ENCODE measurements at regions not wholly inside any gene's neighbourhood (a gene's known extent, or its start where the extent isn't known, plus 50 kb on each side); places are given as distances from the start of the nearest gene placed in this dataset.

DNA sequence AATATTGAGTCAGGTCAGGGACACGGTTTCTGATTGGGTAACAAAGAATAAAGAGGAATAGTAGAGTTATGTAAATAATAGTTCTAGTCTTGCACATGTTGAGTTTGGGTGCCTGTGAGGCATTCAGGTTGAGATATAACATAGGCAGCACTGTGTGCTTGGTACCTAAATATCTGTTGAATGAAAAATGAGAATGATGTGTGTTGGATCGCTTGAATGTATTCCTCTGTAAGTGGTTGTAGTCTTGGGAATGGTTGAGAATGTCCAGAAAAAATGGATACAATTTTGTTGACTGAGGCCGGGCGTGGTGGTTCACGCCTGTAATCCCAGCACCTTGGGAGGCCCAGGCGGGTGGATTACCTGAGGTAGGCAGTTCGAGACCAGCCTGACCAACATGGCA is 116.3 kb upstream of the HNRNPU start:
- DNase-seq (ENCODE audit: extremely low read depth in 1 of 4, low spot score in 3 of 4) (no peak), ATAC-seq (no peak), FAIRE-seq (no peak)
- in situ Hi-C loops (cut with MboI): no loop called here
- Histone ChIP-seq H3K27ac (ENCODE audit: extremely low read depth, low read depth, low read length) (no peak overlapping the region), H3K4me1 (replicated peaks in 1 of 2; ENCODE audit: control insufficient read depth in 2 of 2, insufficient read depth in 2 of 2, low read length in 2 of 2) (no peaks in the 10 kb centered on the region), H3K4me2 (ENCODE audit: insufficient read depth, low read length) (no peak overlapping the region), H3K9ac (ENCODE audit: insufficient read depth in 1 of 2, low read depth in 2 of 2, low read length in 2 of 2) (no peak overlapping the region), H3K27me3 (ENCODE audit: control insufficient read depth in 2 of 2, insufficient read depth in 2 of 2, low read length in 2 of 2) (no peaks in the 10 kb centered on the region), H2AFZ (ENCODE audit: low read depth, low read length) (no peak overlapping the region), H4K20me1 (replicated peaks; ENCODE audit: control insufficient read depth, insufficient read depth, low read length) (no peaks in the 10 kb centered on the region), H3K4me3 (no peak overlapping the region), H3K9me3 (replicated peaks; ENCODE audit: control insufficient read depth, insufficient read depth, low read depth, low read length) (no peaks in the 10 kb centered on the region), H3K79me2 (ENCODE audit: control insufficient read depth, insufficient read depth, low read length) (0 out of 3 replicates have a peak, but pooled peaks cover 4% of the 10 kb centered on the region), H3K36me3 (ENCODE audit: control insufficient read depth, insufficient read depth, low read length) (0 out of 3 replicates have a peak, but pooled peaks cover 4% of the 10 kb centered on the region), H3K9me1 (ENCODE audit: control insufficient read depth, insufficient read depth, low read length) (no peaks in the 10 kb centered on the region)
- 77% methylated on average over 7 of the region's 7 CpGs for WGBS (ENCODE audit: insufficient coverage, low coverage, missing lambda C conversion rate)
- no TSS peak for BruUV-seq (replicated peaks)
- CTCF ChIA-PET (ENCODE audit: low intra/inter-chr PET ratio): no interaction called here
- intact Hi-C loops (cut with micrococcal nuclease): no loop called here
- POLR2A ChIA-PET: no interaction called here
- TF ChIP-seq, protein P1, sequence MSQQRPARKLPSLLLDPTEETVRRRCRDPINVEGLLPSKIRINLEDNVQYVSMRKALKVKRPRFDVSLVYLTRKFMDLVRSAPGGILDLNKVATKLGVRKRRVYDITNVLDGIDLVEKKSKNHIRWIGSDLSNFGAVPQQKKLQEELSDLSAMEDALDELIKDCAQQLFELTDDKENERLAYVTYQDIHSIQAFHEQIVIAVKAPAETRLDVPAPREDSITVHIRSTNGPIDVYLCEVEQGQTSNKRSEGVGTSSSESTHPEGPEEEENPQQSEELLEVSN (IDR thresholded peaks at IDR 0.05; ENCODE audit: borderline replicate concordance in 1 of 2, extremely low read depth in 1 of 2, insufficient read depth in 1 of 2, insufficient read length in 1 of 2, low read depth in 1 of 2, low read length in 1 of 2, poor library complexity in 1 of 2, severe bottlenecking in 1 of 2): no peak
- TF ChIP-seq ZNF609 (CRISPR knock-in tag; IDR thresholded peaks at IDR 0.05; ENCODE audit: borderline replicate concordance) (no peak), THRB (CRISPR knock-in tag; conservative IDR thresholded peaks at IDR 0.05) (no peak), RREB1 (CRISPR knock-in tag; IDR thresholded peaks at IDR 0.05) (no peak), ZBTB26 (CRISPR knock-in tag; IDR thresholded peaks at IDR 0.05) (no peak), CHD2 (IDR thresholded peaks at IDR 0.05; ENCODE audit: low read depth, low read length) (no peak), GABPB2 (CRISPR knock-in tag; conservative IDR thresholded peaks at IDR 0.05) (no peak)

All from K562 (cell line).